Esophagus muscularis mucosa (tissue), 3 donors: ENCODE measurements at regions not wholly inside any gene's neighbourhood (a gene's known extent, or its start where the extent isn't known, plus 50 kb on each side); places are given as distances from the start of the nearest gene placed in this dataset.

Experiments used
- POLR2A ChIP-seq: fragments of 450-650 bp; IDR thresholded peaks from one replicate; pipeline ENCODE4 v1.6.1; 2017; ENCODE audit warnings: antibody characterized with exemption, moderate library complexity, mild to moderate bottlenecking, low read depth
- TF ChIP-seq, protein P1 (sequence below), 3 experiments: fragments of 200-600 bp in 2 of 3; fragments of 450-650 bp in 1 of 3; sonication (generic) in 2 of 3; IDR thresholded peaks; one replicate each; pipeline ENCODE4 v1.5.1; 2017 to 2019; ENCODE audit warnings: antibody characterized with exemption in 3 of 3, mild to moderate bottlenecking in 2 of 3, moderate library complexity in 1 of 3

- TF ChIP-seq, protein P1, sequence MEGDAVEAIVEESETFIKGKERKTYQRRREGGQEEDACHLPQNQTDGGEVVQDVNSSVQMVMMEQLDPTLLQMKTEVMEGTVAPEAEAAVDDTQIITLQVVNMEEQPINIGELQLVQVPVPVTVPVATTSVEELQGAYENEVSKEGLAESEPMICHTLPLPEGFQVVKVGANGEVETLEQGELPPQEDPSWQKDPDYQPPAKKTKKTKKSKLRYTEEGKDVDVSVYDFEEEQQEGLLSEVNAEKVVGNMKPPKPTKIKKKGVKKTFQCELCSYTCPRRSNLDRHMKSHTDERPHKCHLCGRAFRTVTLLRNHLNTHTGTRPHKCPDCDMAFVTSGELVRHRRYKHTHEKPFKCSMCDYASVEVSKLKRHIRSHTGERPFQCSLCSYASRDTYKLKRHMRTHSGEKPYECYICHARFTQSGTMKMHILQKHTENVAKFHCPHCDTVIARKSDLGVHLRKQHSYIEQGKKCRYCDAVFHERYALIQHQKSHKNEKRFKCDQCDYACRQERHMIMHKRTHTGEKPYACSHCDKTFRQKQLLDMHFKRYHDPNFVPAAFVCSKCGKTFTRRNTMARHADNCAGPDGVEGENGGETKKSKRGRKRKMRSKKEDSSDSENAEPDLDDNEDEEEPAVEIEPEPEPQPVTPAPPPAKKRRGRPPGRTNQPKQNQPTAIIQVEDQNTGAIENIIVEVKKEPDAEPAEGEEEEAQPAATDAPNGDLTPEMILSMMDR (IDR thresholded peaks at IDR 0.05): no peak
- no peak for TF ChIP-seq POLR2A
Observed at GRCh38 chr3:26191556-26191955, 401.7 kb downstream of the OXSM start.
